ENCODE measurements at regions not wholly inside any gene's neighbourhood (a gene's known extent, or its start where the extent isn't known, plus 50 kb on each side); places are given as distances from the start of the nearest gene placed in this dataset.

GRCh38 chr15:97383516-97383915 is 577.0 kb upstream of the ARRDC4 start:
- H3K9me3 ChIP-seq, result no peaks in the 10 kb centered on the region
- H3K4me3 ChIP-seq, result no peak overlapping the region
- H3K27ac ChIP-seq, result no peak overlapping the region
- H3K27me3 ChIP-seq, result no peaks in the 10 kb centered on the region
- H3K36me3 ChIP-seq, result no peaks in the 10 kb centered on the region
- TF ChIP-seq CTCF (IDR thresholded peaks at IDR 0.05), result no peak
- no peaks in the 10 kb centered on the region for H3K4me1 ChIP-seq
- DNase-seq (ENCODE audit: low spot score), result no peak

- Histone ChIP-seq H3K27me3 (no peaks in the 10 kb centered on the region), H3K27ac (no peak overlapping the region), H3K9me3 (no peaks in the 10 kb centered on the region), H3K4me1 (no peaks in the 10 kb centered on the region), H3K36me3 (no peaks in the 10 kb centered on the region), H3K4me3 (no peak overlapping the region)
- DNase-seq (ENCODE audit: low spot score), result no peak
- no peak for TF ChIP-seq CTCF (IDR thresholded peaks at IDR 0.05)
These were observed 573.6 kb upstream of the ARRDC4 start for GRCh38 chr15:97386940-97387339.

- H3K4me1 ChIP-seq, result no peaks in the 10 kb centered on the region
- H3K9me3 ChIP-seq, result no peaks in the 10 kb centered on the region
- TF ChIP-seq CTCF (IDR thresholded peaks at IDR 0.05), result no peak
- no peak overlapping the region for H3K27ac ChIP-seq
- H3K36me3 ChIP-seq, result no peaks in the 10 kb centered on the region
- no peaks in the 10 kb centered on the region for H3K27me3 ChIP-seq
- DNase-seq (ENCODE audit: low spot score), result no peak
- no peak overlapping the region for H3K4me3 ChIP-seq
These were observed 559.3 kb upstream of the ARRDC4 start for GRCh38 chr15:97401195-97401594.

- Histone ChIP-seq H3K36me3 (no peaks in the 10 kb centered on the region), H3K4me1 (no peaks in the 10 kb centered on the region), H3K9me3 (no peaks in the 10 kb centered on the region), H3K27ac (no peak overlapping the region), H3K4me3 (no peak overlapping the region), H3K27me3 (no peaks in the 10 kb centered on the region)
- no peak for DNase-seq (ENCODE audit: low spot score)
- TF ChIP-seq CTCF (IDR thresholded peaks at IDR 0.05), result no peak
These were observed 558.5 kb upstream of the ARRDC4 start for GRCh38 chr15:97401970-97402369.

- no peak for TF ChIP-seq CTCF (IDR thresholded peaks at IDR 0.05)
- no peak for DNase-seq (ENCODE audit: low spot score)
- H3K4me1 ChIP-seq, result no peaks in the 10 kb centered on the region
These were observed 553.7 kb upstream of the ARRDC4 start for GRCh38 chr15:97406841-97407240.

GRCh38 chr15:97410897-97411575 is 549.5 kb upstream of the ARRDC4 start:
- no peak for TF ChIP-seq CTCF (IDR thresholded peaks at IDR 0.05)
- H3K27ac ChIP-seq, result no peak overlapping the region
- no peaks in the 10 kb centered on the region for H3K36me3 ChIP-seq
- H3K4me1 ChIP-seq, result no peaks in the 10 kb centered on the region
- H3K27me3 ChIP-seq, result no peaks in the 10 kb centered on the region
- H3K9me3 ChIP-seq, result no peaks in the 10 kb centered on the region
- no peak overlapping the region for H3K4me3 ChIP-seq
- DNase-seq (ENCODE audit: low spot score), result no peak

More at GRCh38 chr15:97406841-97407240, 553.7 kb upstream of the ARRDC4 start:
- Histone ChIP-seq H3K36me3 (no peaks in the 10 kb centered on the region), H3K27ac (no peak overlapping the region), H3K27me3 (no peaks in the 10 kb centered on the region), H3K9me3 (no peaks in the 10 kb centered on the region), H3K4me3 (no peak overlapping the region)
